ENCODE measurements at regions not wholly inside any gene's neighbourhood (a gene's known extent, or its start where the extent isn't known, plus 50 kb on each side); places are given as distances from the start of the nearest gene placed in this dataset.

DNA sequence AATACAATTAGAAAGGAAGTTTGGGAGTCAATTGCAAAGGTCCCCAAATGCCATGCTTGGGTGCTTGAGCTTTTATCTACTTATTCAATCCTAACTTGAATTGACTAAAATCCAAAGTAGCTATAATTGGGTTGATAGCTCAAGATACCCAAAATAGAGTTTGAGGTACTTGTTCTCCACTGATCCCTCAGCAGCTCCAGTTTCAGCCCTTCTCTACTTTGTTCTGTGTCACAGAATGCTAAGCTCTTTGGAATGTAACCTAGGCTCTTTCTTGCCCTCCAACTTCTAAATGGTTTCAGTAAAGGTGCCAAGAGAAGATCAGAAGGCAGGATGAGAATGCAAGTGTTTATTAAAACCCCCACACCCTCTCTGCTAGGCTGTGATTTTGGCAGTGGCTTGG, 251.4 kb upstream of the CLEC14A start:
- no peaks in the 10 kb centered on the region for H3K36me3 ChIP-seq (ENCODE audit: control insufficient read depth, insufficient read depth, low read length)
- H3K9me3 ChIP-seq (ENCODE audit: control insufficient read depth, low read length) = no peaks in the 10 kb centered on the region
- no peak overlapping the region for H3K27ac ChIP-seq (ENCODE audit: insufficient read depth, low read depth, low read length, poor library complexity, severe bottlenecking)
- H3K4me1 ChIP-seq (ENCODE audit: control insufficient read depth, insufficient read depth, low read length) = no peaks in the 10 kb centered on the region
- no peaks in the 10 kb centered on the region for H3K27me3 ChIP-seq (ENCODE audit: control insufficient read depth, insufficient read depth, low read length, poor library complexity, severe bottlenecking)
- H3K4me3 ChIP-seq (ENCODE audit: insufficient read depth, low read depth, low read length) = no peak overlapping the region

DNA sequence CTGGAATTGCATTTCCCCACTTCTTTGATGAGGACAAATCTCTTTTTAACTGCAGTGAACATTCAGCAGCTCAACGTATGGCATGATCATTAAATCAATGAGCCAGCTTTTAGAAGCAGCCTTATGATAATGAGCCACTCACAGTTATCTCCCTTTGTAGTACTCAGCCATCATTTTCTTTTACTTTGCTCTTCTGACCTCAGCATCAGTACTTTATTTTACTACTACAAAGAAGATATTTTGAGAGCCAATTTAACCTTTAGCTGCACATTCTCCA, 250.0 kb upstream of the CLEC14A start:
- Histone ChIP-seq H3K36me3 (ENCODE audit: control insufficient read depth, insufficient read depth, low read length) (no peaks in the 10 kb centered on the region), H3K27ac (ENCODE audit: insufficient read depth, low read depth, low read length, poor library complexity, severe bottlenecking) (no peak overlapping the region), H3K4me1 (ENCODE audit: control insufficient read depth, insufficient read depth, low read length) (no peaks in the 10 kb centered on the region), H3K9me3 (ENCODE audit: control insufficient read depth, low read length) (no peaks in the 10 kb centered on the region), H3K27me3 (ENCODE audit: control insufficient read depth, insufficient read depth, low read length, poor library complexity, severe bottlenecking) (no peaks in the 10 kb centered on the region), H3K4me3 (ENCODE audit: insufficient read depth, low read depth, low read length) (no peak overlapping the region)
- WGBS, 2 experiments = 50 to 54% methylated on average over 1 of the region's 1 CpG

DNA sequence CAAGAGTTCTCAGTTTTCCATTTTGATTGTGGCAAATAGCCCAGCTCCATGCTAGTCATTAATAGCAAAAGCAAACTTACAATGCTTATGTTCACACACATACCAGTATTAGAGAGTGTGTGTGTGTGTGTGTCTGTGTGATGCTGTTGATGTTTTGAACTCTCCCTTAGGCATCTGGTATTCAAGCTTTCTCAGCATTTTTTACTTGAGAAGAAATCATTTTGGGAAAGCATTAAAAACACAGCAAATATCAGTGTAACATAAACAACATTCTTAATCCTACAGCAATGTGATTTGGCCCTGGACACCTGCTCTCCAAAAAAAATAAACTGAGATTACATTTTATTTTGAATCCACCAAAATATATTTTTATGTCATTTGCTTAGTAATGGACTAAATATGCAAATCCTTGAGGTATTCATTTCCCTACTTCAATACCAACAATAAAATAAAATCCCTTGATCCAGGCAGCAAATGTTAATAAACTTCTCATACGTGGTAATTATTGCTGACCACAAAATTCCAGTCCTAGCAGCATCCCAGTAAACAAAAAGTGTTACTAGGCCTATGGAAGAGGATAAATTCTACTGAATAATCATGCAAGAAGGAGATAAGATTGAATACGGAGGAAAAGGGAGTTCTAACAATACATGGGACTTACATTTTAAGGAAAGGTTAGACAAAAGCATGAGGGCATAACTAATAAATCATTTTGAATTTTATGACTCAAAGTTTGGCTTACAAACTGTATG, 249.5 kb upstream of the CLEC14A start:
- Histone ChIP-seq H3K4me3 (ENCODE audit: insufficient read depth, low read depth, low read length) (no peak overlapping the region), H3K9me3 (ENCODE audit: control insufficient read depth, low read length) (no peaks in the 10 kb centered on the region), H3K27ac (ENCODE audit: insufficient read depth, low read depth, low read length, poor library complexity, severe bottlenecking) (no peak overlapping the region), H3K36me3 (ENCODE audit: control insufficient read depth, insufficient read depth, low read length) (no peaks in the 10 kb centered on the region), H3K27me3 (ENCODE audit: control insufficient read depth, insufficient read depth, low read length, poor library complexity, severe bottlenecking) (no peaks in the 10 kb centered on the region), H3K4me1 (ENCODE audit: control insufficient read depth, insufficient read depth, low read length) (no peaks in the 10 kb centered on the region)
- WGBS, 2 experiments = 90 to 92% methylated on average over 2 of the region's 2 CpGs

DNA sequence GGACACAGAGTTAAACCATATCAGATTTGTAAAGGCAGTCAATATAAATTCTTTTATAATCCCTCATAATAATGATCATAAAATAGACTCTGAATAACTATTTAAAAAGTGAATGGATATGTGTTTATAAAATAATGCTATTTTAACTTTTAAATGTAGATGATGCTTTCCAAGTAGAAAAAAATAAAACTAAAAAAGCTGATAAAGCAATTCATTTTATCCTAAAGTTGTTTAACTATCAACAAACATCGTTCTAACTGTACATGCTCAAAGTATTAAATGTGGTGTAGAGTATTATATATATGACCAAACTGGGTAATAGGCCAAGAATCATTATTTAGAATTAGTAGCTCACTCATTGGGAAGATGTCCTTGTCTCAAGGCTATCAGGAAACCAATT, 248.3 kb upstream of the CLEC14A start:
- WGBS, 2 experiments = no CpG with 5 or more reads among the region's 1 CpG
- no peak overlapping the region for H3K4me3 ChIP-seq (ENCODE audit: insufficient read depth, low read depth, low read length)

DNA sequence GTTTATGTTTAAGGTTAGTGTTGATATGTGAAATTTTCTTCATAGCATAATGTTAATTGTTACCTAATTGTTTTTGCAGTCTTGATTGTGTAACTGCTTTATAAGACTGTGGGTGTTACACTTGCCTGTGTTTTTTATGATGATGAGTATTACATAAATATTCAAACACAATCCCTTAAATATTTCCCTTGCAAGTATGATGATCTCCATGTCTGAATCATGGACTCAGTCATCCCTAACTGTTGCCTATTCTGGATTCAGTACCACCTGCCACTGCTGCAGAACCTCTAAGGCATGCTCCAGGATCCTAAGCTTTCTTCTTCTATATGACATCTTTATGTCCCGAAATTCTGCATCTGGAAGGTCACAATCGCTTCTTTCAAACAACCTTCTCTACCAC, 246.3 kb upstream of the CLEC14A start:
- no peak overlapping the region for H3K4me3 ChIP-seq (ENCODE audit: insufficient read depth, low read depth, low read length)
- 92 to 96% methylated on average over 2 of the region's 2 CpGs for WGBS, 2 experiments
- H3K36me3 ChIP-seq (ENCODE audit: control insufficient read depth, insufficient read depth, low read length) = no peaks in the 10 kb centered on the region
- no peaks in the 10 kb centered on the region for H3K4me1 ChIP-seq (ENCODE audit: control insufficient read depth, insufficient read depth, low read length)
- no peak overlapping the region for H3K27ac ChIP-seq (ENCODE audit: insufficient read depth, low read depth, low read length, poor library complexity, severe bottlenecking)
- H3K9me3 ChIP-seq (ENCODE audit: control insufficient read depth, low read length) = no peaks in the 10 kb centered on the region
- no peaks in the 10 kb centered on the region for H3K27me3 ChIP-seq (ENCODE audit: control insufficient read depth, insufficient read depth, low read length, poor library complexity, severe bottlenecking)

More for the DNA sequence above, 248.3 kb upstream of the CLEC14A start:
- no peaks in the 10 kb centered on the region for H3K27me3 ChIP-seq (ENCODE audit: control insufficient read depth, insufficient read depth, low read length, poor library complexity, severe bottlenecking)
- H3K9me3 ChIP-seq (ENCODE audit: control insufficient read depth, low read length) = no peaks in the 10 kb centered on the region
- no peak overlapping the region for H3K27ac ChIP-seq (ENCODE audit: insufficient read depth, low read depth, low read length, poor library complexity, severe bottlenecking)
- H3K36me3 ChIP-seq (ENCODE audit: control insufficient read depth, insufficient read depth, low read length) = no peaks in the 10 kb centered on the region
- H3K4me1 ChIP-seq (ENCODE audit: control insufficient read depth, insufficient read depth, low read length) = no peaks in the 10 kb centered on the region

DNA sequence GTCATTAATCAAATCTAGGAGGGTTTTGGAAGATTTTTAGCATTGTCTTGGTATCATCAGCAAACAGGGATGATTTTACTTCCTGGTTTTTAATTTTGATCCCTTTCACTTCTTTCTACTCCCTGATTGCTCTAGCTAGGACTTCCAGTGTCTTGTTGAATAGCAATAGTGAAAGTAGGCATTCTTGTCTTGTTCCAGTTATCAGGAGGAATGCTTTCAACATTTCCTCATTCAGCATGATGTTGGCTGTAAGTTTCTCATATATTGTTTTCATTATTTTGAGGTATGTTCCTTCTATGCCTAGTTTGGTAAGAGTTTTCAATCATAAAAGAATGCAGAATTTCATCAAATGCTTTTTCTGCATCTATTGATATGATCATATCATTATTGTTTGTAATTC, 244.2 kb upstream of the CLEC14A start:
- H3K4me1 ChIP-seq (ENCODE audit: control insufficient read depth, insufficient read depth, low read length) = no peaks in the 10 kb centered on the region
- no peaks in the 10 kb centered on the region for H3K36me3 ChIP-seq (ENCODE audit: control insufficient read depth, insufficient read depth, low read length)
- H3K4me3 ChIP-seq (ENCODE audit: insufficient read depth, low read depth, low read length) = no peak overlapping the region
- H3K27me3 ChIP-seq (ENCODE audit: control insufficient read depth, insufficient read depth, low read length, poor library complexity, severe bottlenecking) = no peaks in the 10 kb centered on the region
- no peak overlapping the region for H3K27ac ChIP-seq (ENCODE audit: insufficient read depth, low read depth, low read length, poor library complexity, severe bottlenecking)
- no peaks in the 10 kb centered on the region for H3K9me3 ChIP-seq (ENCODE audit: control insufficient read depth, low read length)

DNA sequence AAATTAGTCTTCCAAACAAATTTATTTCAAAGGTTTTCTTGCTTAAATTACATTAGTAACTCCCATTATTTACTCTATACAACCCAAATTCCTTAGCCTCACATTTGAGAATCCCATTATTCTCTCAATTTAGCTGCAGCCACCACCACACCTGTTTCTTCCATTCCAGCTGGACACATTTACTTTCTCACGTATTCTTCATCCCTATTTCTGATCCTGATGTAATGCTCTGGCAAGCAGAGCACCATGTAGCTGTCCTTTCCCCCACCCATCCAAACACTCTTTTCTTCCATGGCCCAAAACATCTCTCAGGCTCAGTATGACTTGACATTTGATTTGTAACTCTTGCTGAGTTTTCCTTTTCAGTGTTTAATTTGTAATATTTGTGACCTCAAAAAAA, 240.2 kb upstream of the CLEC14A start:
- WGBS, 2 experiments = 94 to 96% methylated on average over 1 of the region's 1 CpG
- Histone ChIP-seq H3K9me3 (ENCODE audit: control insufficient read depth, low read length) (no peaks in the 10 kb centered on the region), H3K27me3 (ENCODE audit: control insufficient read depth, insufficient read depth, low read length, poor library complexity, severe bottlenecking) (no peaks in the 10 kb centered on the region), H3K27ac (ENCODE audit: insufficient read depth, low read depth, low read length, poor library complexity, severe bottlenecking) (no peak overlapping the region), H3K4me3 (ENCODE audit: insufficient read depth, low read depth, low read length) (no peak overlapping the region), H3K36me3 (ENCODE audit: control insufficient read depth, insufficient read depth, low read length) (no peaks in the 10 kb centered on the region), H3K4me1 (ENCODE audit: control insufficient read depth, insufficient read depth, low read length) (no peaks in the 10 kb centered on the region)

DNA sequence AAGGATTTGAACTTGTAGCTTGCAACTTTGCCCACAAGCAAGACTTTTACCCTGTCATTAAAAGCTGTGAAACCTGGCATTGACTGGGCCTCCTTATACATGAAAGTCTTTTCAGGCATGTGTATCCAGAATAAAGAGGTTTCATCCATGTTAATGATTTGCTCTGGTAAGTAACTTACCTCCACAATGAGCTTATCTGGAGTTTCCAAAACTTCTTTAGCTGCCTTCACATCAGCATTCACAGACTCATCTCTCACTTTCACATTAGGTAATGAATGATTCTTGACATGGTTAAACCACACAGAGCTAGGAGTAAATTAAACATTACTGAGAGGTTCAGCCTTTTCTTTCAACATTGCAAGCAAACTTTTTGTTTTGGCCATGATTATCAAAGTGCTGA, 234.4 kb upstream of the CLEC14A start:
- Histone ChIP-seq H3K27me3 (ENCODE audit: control insufficient read depth, insufficient read depth, low read length, poor library complexity, severe bottlenecking) (no peaks in the 10 kb centered on the region), H3K9me3 (ENCODE audit: control insufficient read depth, low read length) (no peaks in the 10 kb centered on the region), H3K27ac (ENCODE audit: insufficient read depth, low read depth, low read length, poor library complexity, severe bottlenecking) (no peak overlapping the region), H3K36me3 (ENCODE audit: control insufficient read depth, insufficient read depth, low read length) (no peaks in the 10 kb centered on the region), H3K4me3 (ENCODE audit: insufficient read depth, low read depth, low read length) (no peak overlapping the region), H3K4me1 (ENCODE audit: control insufficient read depth, insufficient read depth, low read length) (no peaks in the 10 kb centered on the region)

DNA sequence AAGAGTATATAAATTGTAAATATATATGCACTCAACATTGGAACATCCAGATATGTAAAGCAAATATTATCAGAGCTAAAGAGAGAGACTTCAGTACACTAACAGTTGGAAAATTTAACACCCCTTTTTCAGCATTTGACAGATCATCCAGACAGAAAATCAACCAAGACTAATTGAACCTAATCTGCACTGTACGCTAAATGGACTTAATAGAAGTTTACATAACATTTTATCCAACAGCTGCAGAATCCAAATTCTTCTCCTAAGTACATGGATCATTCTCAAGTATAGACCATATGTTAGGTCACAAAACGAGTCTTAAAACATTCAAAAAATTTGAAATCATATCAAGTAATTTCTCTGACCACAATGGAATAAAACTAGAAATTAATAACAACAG, 229.1 kb upstream of the CLEC14A start:
- no peaks in the 10 kb centered on the region for H3K9me3 ChIP-seq (ENCODE audit: control insufficient read depth, low read length)
- 73 to 90% methylated on average over 2 of the region's 2 CpGs for WGBS, 2 experiments
- no peaks in the 10 kb centered on the region for H3K4me1 ChIP-seq (ENCODE audit: control insufficient read depth, insufficient read depth, low read length)
- no peaks in the 10 kb centered on the region for H3K36me3 ChIP-seq (ENCODE audit: control insufficient read depth, insufficient read depth, low read length)
- H3K27me3 ChIP-seq (ENCODE audit: control insufficient read depth, insufficient read depth, low read length, poor library complexity, severe bottlenecking) = no peaks in the 10 kb centered on the region
- no peak overlapping the region for H3K4me3 ChIP-seq (ENCODE audit: insufficient read depth, low read depth, low read length)
- H3K27ac ChIP-seq (ENCODE audit: insufficient read depth, low read depth, low read length, poor library complexity, severe bottlenecking) = no peak overlapping the region

DNA sequence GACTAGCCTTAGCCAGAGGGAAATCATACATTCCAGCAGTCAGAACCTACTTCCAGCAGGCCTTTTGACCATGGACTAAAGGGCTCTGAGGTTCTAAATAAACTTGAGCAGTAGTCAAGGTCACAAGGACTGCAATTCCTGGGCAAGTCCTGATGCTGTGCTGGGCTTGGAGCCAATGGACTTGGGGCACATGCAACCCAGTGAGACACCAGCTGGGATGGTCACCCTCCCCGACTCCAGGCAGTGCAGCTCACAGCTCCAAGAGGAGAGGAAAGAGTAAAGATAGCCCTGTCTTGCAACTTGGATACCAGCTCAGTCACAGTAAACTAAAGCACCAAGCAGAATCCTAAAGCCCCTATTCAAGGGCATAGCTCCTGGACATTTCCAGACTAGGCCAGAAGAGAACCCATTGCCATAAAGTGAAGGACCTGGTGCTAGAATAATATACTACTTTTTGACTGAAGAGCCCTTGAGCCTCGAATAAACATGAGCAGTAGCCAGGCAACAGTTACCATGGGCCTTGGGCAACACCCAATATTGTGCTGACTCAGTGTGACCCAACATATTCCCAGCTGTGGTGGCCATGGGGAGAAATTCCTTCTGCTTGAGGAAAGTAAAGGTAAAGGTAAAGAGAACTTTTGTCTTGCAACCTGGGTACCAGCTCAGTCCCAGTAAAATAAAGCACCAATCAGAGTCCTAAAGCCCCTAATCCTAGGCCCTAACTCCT, 226.2 kb upstream of the CLEC14A start:
- no peaks in the 10 kb centered on the region for H3K9me3 ChIP-seq (ENCODE audit: control insufficient read depth, low read length)
- WGBS, 2 experiments = 84 to 95% methylated on average over 2 of the region's 2 CpGs
- H3K36me3 ChIP-seq (ENCODE audit: control insufficient read depth, insufficient read depth, low read length) = no peaks in the 10 kb centered on the region
- H3K4me3 ChIP-seq (ENCODE audit: insufficient read depth, low read depth, low read length) = no peak overlapping the region
- H3K4me1 ChIP-seq (ENCODE audit: control insufficient read depth, insufficient read depth, low read length) = no peaks in the 10 kb centered on the region
- H3K27me3 ChIP-seq (ENCODE audit: control insufficient read depth, insufficient read depth, low read length, poor library complexity, severe bottlenecking) = no peaks in the 10 kb centered on the region
- H3K27ac ChIP-seq (ENCODE audit: insufficient read depth, low read depth, low read length, poor library complexity, severe bottlenecking) = no peak overlapping the region
